GM10248 (cell line): ENCODE measurements at regions not wholly inside any gene's neighbourhood (a gene's known extent, or its start where the extent isn't known, plus 50 kb on each side); places are given as distances from the start of the nearest gene placed in this dataset.

Experiments used
- CTCF ChIA-PET: fragments of 300-600 bp; sonication (Branson Sonifier 250); formaldehyde crosslinking; extraction: SDS; loops from one replicate; lab custom pipeline; 2021; ENCODE audit warnings: antibody characterized with exemption; lab: Yijun Ruan, JAX
- POLR2A ChIA-PET: fragments of 350-650 bp; sonication (Branson Sonifier 250); formaldehyde crosslinking; extraction: SDS; loops from one replicate; lab custom pipeline; 2020; ENCODE audit warnings: antibody characterized with exemption; lab: Yijun Ruan, JAX
- DNase-seq: peaks from one replicate; pipeline ENCODE4 v3.0.0; 2012; ENCODE audit errors: extremely low spot score
- CTCF ChIP-seq: IDR thresholded peaks from 2 replicates; pipeline ENCODE4 v1.5.1; 2012; ENCODE audit warnings: mild to moderate bottlenecking, low read depth; ENCODE audit errors: extremely low read depth, missing control alignments, control extremely low read depth

GRCh38 chr2:4561196-4561595 lies 857.8 kb downstream of the DCDC2C start:
- no peak for TF ChIP-seq CTCF
- DNase-seq: no peak
- POLR2A ChIA-PET: no interaction called here
- CTCF ChIA-PET: interaction anchor here (1.0 to 1.5 kb wide), 3 partner anchors 9 to 35 kb away, joined by 3 read pairs; no protein-coding TSS in a partner anchor

- ChIA-PET CTCF (no interaction called here), POLR2A (no interaction called here)
- no peak for TF ChIP-seq CTCF
- DNase-seq: no peak
Observed at GRCh38 chr2:4576075-4576474, 872.7 kb downstream of the DCDC2C start.

GRCh38 chr2:4579977-4580376 lies 876.6 kb downstream of the DCDC2C start:
- no peak for TF ChIP-seq CTCF
- ChIA-PET POLR2A (no interaction called here), CTCF (no interaction called here)
- DNase-seq: no peak

- no peak for TF ChIP-seq CTCF
- ChIA-PET CTCF (no interaction called here), POLR2A (no interaction called here)
- no peak for DNase-seq
Observed at GRCh38 chr2:4585057-4585635, 881.8 kb downstream of the DCDC2C start.

GRCh38 chr2:4588606-4589005 lies 885.2 kb downstream of the DCDC2C start:
- no peak for DNase-seq
- CTCF ChIA-PET: no interaction called here
- no peak for TF ChIP-seq CTCF
- POLR2A ChIA-PET: no interaction called here

GRCh38 chr2:4591261-4591660 lies 887.9 kb downstream of the DCDC2C start:
- no peak for DNase-seq
- CTCF ChIA-PET: no interaction called here
- TF ChIP-seq CTCF: no peak
- POLR2A ChIA-PET: no interaction called here
